GM19240 (cell line): ENCODE measurements at regions not wholly inside any gene's neighbourhood (a gene's known extent, or its start where the extent isn't known, plus 50 kb on each side); places are given as distances from the start of the nearest gene placed in this dataset.

Experiments used
- DNase-seq: peaks from one replicate; pipeline ENCODE4 v3.0.0; 2011; ENCODE audit warnings: low spot score; ENCODE audit not compliant: insufficient read length

- DNase-seq = no peak
Measured at GRCh38 chr17:79324194-79324593, 249.6 kb downstream of the ENGASE start.

GRCh38 chr17:79323566-79323965, 248.9 kb downstream of the ENGASE start:
- no peak for DNase-seq

- DNase-seq = no peak
Measured at GRCh38 chr17:79322211-79323123, 247.8 kb downstream of the ENGASE start.

GRCh38 chr17:79320331-79320730, 245.7 kb downstream of the ENGASE start:
- no peak for DNase-seq

- DNase-seq = no peak
Measured at GRCh38 chr17:79317916-79318315, 243.3 kb downstream of the ENGASE start.

DNA sequence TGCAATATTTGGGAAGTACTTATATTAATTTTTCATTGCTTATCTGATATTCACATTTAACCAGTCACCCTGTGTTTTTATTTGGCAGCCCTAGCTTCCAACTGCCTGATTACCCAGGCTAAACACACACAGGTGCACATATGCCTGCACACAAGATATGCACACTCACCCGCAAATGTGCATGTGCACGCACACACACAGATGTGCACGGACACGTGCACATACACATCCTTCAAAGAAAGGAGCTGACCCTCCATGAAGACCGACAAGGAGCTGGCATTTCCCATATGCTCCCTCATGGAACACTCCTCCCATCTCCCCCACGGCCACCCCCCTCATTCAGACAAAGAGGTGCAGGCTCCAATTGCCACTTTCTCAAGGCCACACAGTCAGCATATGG, 242.2 kb downstream of the ENGASE start:
- no peak for DNase-seq

DNA sequence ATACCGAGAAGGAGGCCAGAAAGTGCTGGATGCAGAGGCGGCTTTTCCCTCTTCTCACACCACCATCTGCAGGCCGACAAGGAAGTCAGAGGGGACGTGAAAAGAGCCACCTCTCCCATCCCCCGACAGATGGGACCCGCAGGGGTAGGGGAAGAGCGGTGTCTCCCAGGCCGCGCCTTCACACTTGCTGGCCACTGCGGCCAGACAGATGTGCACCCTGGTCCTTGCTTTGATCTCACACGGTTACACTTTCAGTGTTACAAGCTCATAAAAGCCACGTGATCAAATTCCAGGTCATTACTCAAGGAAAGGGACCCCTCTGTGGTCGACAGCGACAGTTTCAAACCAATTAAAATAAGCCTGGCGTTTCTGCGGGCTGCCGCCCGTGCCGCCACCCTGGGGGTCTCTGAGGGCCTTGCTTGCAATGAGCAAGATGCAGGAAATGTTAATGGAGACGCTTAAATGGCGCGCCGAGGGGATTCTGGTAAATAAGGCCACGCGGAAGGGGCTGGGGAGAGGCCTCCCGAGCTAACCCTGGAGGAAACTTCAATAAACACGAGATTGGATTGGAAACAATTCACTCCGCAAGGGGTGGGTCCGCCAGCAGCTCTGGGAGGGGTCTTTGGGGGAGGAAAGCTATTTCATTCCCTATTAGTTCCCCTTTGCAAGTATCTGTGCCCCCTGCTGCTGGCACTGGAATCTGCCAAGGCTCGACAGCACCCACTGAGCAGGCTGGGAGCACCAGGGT, 240.9 kb downstream of the ENGASE start:
- DNase-seq = no peak

DNA sequence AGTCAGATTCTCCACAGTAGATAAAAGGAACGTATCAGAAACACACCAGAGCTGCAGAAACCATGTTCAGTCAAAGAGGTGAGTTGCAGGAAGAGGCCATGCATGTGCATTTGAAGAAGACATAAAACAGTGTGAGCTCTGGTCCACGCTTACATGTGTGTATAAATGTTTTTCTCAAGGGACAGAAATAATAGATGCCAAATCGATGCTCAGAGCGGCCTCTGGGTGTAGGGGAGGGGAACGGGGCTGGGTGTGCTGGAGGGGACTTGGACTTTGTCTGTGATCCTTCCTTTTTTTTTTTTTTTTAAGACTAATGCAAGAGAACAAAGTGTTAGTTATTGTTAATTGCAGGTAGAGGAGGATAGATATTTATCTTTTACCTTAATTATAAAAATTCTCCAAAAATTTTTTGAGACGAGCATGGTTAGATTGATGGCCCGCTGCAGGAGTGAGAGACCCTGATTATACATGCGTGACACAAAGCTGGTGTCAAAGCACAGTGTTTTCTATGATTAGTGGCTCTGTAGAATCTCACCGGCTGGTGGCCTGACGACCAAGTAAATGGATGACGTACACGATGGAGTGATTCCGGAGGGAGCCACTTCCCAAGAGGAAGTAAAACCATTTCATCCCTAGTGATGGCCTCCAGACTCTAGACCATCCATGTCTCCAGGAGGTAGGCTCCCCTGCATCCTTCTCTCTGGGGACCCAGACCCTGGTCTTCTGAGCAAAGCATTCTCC, 240.2 kb downstream of the ENGASE start:
- no peak for DNase-seq

- no peak for DNase-seq
Measured at GRCh38 chr17:79311373-79311772, 236.7 kb downstream of the ENGASE start.

DNA sequence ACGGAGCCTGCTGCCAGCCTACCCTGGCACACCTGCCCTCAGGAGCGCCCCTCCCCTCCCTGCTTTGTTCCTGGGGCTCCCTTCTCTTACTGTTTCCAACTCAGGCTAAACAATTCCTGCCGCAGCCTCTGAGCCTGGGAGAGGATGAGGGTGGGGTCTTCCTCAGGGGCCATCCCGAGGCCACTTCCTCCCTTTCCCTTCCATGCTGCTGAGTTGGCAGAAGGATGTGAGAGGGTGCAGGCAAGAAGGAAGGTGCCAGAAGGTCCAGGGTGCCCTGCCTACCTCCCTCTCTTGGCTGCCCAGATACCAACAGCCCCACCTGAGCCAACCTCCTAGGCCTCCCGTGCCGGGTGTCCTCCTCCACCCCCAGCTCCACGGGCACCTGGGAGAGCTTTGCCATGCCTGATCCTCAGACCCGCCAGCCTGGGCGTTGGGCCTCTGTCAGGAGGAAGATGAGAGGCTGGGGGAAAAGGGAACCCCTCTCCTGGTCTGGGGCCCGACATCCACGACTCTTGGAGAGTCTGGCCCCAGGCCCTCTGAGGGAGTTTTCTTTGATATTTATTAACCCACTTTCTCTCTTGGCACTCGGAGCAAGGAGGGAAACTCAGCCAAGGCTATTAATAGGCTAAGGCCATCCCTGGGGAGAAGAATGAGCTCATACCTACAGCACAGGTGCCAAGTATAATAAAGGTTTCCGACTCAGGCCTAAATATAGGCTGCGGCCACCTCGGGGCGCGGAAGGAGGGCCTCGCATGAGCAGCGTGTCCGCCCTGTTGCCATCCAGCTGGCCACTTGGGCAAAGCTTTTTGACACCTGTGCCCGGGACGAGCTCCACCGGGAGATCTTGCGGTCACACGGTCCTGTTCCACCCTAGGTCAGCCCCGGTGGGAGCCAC, 232.0 kb downstream of the ENGASE start:
- no peak for DNase-seq

DNA sequence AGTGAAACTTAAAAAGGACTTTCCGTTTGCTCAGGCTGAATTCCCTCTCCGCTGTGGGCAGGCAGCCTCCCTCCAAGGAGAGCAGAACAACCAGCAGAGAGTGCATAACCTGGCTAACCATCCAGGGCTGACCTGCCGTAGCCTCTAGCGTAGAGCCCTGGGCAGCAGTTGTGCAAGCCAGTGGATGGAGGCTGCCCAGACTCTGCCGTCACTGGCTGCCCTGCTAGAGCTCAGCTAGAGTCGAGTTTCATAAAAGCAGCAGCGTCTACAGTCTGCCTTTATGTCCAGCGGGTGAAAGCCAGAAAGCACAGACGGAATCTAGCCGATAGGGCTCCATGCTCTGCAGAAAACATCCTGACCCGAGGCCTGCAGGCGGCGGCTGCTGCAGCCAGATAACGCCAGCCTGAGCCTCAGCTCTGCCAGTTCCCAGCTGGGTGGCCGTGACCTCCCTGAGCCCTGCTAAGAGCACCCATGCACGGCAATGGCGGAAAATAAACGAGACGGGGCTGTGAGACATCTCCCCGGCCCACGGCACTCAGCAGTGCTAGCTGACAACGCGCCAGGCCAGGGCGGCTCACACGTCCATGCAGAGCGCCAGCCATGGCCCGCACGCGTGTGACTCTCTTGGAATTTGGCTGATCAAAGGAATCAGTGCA, 231.3 kb downstream of the ENGASE start:
- DNase-seq = no peak

DNA sequence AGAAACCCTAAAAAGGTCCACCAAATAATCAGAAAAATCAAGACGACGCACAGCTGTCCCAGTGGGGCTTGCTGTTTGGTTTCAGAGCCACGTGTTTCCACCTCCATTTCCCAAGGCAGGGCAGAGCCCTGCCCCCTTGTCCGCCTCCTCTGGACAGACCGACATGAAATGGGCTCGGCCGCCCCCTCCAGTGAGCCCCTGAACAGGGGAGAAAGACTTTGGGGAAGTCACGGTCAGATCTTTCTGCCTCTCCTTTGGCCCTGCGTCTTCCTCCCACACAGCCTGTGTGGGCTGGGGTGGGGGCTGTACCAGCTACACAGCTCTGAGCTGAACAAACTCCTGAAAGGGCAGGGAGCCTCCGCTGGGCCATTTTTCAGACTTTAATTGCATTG, 230.7 kb downstream of the ENGASE start:
- no peak for DNase-seq

DNA sequence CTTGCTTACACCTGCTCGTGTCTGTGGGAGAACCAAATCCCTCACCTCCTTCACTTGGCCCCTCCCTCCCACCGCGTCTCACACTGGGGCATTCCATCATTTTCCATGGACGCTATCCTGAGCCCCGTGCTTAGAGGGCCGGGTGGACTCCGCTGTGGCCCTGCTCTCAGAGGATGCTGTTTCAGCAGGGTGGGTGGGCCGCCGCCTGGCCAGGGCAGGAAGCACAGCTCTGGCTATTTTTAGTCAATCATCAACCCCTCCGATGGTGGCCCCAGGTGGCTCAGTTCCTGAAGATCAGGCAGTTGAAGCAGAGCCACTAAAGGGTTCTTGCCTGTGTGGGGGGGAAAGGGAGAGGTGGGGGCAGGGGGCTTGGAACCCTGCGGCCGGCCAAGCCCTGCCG, 230.3 kb downstream of the ENGASE start:
- no peak for DNase-seq

GRCh38 chr17:79303641-79304205, 229.1 kb downstream of the ENGASE start:
- DNase-seq = no peak

DNA sequence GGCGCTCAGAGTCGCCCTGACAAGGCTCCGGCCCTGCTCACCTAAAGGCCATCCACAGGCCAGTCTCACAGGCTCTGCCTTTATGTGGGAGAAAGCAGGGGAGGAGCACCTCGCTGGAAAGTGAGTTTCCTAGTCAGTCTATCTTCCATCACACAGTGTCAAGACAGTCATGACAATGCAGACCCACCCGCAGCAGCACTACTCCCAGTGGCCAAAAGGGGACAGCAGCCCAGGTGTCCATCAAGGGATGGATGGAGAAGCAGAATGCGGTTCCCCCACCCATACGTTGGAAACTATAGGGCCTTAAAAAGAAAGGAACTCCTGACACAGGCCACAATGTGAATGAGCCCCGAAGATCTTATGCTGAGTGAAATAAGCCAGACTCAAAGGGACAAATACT, 226.8 kb downstream of the ENGASE start:
- DNase-seq = no peak

- DNase-seq = no peak
Measured at GRCh38 chr17:79299349-79299748, 224.7 kb downstream of the ENGASE start.

- DNase-seq = no peak
Measured at GRCh38 chr17:79298799-79299198, 224.2 kb downstream of the ENGASE start.

- no peak for DNase-seq
Measured at GRCh38 chr17:79296243-79296642, 221.6 kb downstream of the ENGASE start.

- DNase-seq = no peak
Measured at GRCh38 chr17:79295307-79295706, 220.7 kb downstream of the ENGASE start.

DNA sequence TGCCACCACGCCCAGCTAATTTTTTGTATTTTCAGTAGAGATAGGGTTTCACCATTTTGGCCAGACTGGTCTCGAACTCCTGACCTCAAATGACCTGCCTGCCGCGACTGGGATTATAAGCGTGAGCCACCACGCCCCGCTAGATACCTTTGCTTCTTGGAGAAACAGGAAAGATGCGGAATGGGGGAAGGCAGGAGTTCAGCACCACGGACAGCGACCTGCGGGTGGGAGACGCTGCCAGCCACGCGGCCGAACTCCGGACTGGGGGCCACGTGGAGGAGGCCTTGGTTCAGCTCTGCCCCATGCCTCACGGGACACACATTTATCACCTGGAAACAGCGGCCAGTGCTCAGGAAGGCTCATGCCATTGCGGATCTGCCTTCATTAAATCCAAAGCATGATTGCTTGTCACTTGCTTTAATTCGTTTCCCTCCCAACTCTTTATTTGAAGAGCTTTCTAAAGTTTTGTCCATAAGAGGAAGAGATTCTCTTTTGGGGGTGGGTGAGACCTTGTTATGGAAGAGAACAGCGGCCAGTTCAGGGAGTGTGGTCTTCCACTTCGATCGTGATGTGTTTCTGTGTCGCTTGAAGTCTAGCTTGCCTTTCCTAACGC, 219.9 kb downstream of the ENGASE start:
- DNase-seq = no peak
